ENCODE measurements at regions not wholly inside any gene's neighbourhood (a gene's known extent, or its start where the extent isn't known, plus 50 kb on each side); places are given as distances from the start of the nearest gene placed in this dataset.
A peak's percentile ranks its signal among the peaks of the same experiment; 100 is the strongest.

DNA sequence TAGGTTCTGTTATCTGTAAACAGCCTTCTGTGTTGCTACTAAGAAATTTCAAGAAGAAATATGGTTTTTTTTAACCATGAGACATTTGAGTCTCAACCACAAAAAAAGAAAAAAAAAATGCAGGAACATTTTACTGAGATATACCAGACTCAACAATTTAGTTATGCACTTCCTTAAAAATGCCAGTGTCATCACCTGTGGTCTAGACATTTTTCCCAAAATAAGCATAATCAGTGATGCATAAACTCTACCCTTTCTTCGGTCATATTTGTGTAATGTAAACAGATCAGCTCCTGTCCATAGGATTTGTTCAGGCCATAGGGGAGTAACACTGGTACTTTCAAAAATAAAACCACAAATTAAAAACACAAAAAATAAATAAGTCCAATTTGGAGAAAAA lies 122.6 kb upstream of the TNFSF4 start (continued):
- no peak for TF ChIP-seq EWSR1 (IDR thresholded peaks at IDR 0.05; ENCODE audit: borderline replicate concordance, low read depth, partially characterized antibody)
- TF ChIP-seq, protein P1, sequence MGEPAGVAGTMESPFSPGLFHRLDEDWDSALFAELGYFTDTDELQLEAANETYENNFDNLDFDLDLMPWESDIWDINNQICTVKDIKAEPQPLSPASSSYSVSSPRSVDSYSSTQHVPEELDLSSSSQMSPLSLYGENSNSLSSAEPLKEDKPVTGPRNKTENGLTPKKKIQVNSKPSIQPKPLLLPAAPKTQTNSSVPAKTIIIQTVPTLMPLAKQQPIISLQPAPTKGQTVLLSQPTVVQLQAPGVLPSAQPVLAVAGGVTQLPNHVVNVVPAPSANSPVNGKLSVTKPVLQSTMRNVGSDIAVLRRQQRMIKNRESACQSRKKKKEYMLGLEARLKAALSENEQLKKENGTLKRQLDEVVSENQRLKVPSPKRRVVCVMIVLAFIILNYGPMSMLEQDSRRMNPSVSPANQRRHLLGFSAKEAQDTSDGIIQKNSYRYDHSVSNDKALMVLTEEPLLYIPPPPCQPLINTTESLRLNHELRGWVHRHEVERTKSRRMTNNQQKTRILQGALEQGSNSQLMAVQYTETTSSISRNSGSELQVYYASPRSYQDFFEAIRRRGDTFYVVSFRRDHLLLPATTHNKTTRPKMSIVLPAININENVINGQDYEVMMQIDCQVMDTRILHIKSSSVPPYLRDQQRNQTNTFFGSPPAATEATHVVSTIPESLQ (CRISPR knock-in tag; IDR thresholded peaks at IDR 0.05) = no peak
- TF ChIP-seq ZNF75A (CRISPR knock-in tag; IDR thresholded peaks at IDR 0.05) = no peak
- no peak for TF ChIP-seq CHD2 (IDR thresholded peaks at IDR 0.05; ENCODE audit: low read depth, low read length)
- no peak for TF ChIP-seq ZNF274 (IDR thresholded peaks at IDR 0.05; ENCODE audit: borderline replicate concordance, low read depth, low read length)
- no peak for TF ChIP-seq ZNF354B (CRISPR knock-in tag; IDR thresholded peaks at IDR 0.05)
- TF ChIP-seq ZNF12 (CRISPR knock-in tag; IDR thresholded peaks at IDR 0.05) = no peak
- TF ChIP-seq, protein P2, sequence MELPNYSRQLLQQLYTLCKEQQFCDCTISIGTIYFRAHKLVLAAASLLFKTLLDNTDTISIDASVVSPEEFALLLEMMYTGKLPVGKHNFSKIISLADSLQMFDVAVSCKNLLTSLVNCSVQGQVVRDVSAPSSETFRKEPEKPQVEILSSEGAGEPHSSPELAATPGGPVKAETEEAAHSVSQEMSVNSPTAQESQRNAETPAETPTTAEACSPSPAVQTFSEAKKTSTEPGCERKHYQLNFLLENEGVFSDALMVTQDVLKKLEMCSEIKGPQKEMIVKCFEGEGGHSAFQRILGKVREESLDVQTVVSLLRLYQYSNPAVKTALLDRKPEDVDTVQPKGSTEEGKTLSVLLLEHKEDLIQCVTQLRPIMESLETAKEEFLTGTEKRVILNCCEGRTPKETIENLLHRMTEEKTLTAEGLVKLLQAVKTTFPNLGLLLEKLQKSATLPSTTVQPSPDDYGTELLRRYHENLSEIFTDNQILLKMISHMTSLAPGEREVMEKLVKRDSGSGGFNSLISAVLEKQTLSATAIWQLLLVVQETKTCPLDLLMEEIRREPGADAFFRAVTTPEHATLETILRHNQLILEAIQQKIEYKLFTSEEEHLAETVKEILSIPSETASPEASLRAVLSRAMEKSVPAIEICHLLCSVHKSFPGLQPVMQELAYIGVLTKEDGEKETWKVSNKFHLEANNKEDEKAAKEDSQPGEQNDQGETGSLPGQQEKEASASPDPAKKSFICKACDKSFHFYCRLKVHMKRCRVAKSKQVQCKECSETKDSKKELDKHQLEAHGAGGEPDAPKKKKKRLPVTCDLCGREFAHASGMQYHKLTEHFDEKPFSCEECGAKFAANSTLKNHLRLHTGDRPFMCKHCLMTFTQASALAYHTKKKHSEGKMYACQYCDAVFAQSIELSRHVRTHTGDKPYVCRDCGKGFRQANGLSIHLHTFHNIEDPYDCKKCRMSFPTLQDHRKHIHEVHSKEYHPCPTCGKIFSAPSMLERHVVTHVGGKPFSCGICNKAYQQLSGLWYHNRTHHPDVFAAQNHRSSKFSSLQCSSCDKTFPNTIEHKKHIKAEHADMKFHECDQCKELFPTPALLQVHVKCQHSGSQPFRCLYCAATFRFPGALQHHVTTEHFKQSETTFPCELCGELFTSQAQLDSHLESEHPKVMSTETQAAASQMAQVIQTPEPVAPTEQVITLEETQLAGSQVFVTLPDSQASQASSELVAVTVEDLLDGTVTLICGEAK (IDR thresholded peaks at IDR 0.05) = 0 out of 2 replicates have a peak, but pooled peaks have one; percentile 13
- TF ChIP-seq, protein P2 (CRISPR knock-in tag; IDR thresholded peaks at IDR 0.05) = no peak
- TF ChIP-seq KLF10 (CRISPR knock-in tag; IDR thresholded peaks at IDR 0.05) = no peak
- TF ChIP-seq TBL1XR1 (IDR thresholded peaks at IDR 0.05; ENCODE audit: low read length in 2 of 2) = peak in 1 of 2 experiments; percentile 72; a peak in 2 of 4 replicates
- TF ChIP-seq, protein P3, sequence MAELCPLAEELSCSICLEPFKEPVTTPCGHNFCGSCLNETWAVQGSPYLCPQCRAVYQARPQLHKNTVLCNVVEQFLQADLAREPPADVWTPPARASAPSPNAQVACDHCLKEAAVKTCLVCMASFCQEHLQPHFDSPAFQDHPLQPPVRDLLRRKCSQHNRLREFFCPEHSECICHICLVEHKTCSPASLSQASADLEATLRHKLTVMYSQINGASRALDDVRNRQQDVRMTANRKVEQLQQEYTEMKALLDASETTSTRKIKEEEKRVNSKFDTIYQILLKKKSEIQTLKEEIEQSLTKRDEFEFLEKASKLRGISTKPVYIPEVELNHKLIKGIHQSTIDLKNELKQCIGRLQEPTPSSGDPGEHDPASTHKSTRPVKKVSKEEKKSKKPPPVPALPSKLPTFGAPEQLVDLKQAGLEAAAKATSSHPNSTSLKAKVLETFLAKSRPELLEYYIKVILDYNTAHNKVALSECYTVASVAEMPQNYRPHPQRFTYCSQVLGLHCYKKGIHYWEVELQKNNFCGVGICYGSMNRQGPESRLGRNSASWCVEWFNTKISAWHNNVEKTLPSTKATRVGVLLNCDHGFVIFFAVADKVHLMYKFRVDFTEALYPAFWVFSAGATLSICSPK (IDR thresholded peaks at IDR 0.05; ENCODE audit: borderline replicate concordance) = no peak
- TF ChIP-seq JUNB (CRISPR knock-in tag; conservative IDR thresholded peaks at IDR 0.05) = no peak
- TF ChIP-seq NCOA2 (IDR thresholded peaks at IDR 0.05; ENCODE audit: partially characterized antibody in 2 of 2) = no peak
- no peak for TF ChIP-seq L3MBTL2 (IDR thresholded peaks at IDR 0.05)
- no peak for TF ChIP-seq BDP1 (IDR thresholded peaks at IDR 0.05; ENCODE audit: insufficient read depth, insufficient read length)
- TF ChIP-seq ZNF124 (CRISPR knock-in tag; IDR thresholded peaks at IDR 0.05) = no peak
- TF ChIP-seq, protein P4, sequence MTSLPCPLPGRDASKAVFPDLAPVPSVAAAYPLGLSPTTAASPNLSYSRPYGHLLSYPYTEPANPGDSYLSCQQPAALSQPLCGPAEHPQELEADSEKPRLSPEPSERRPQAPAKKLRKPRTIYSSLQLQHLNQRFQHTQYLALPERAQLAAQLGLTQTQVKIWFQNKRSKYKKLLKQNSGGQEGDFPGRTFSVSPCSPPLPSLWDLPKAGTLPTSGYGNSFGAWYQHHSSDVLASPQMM (CRISPR knock-in tag; IDR thresholded peaks at IDR 0.05) = no peak
